Thoracic aorta (tissue), 2 donors: ENCODE measurements at regions not wholly inside any gene's neighbourhood (a gene's known extent, or its start where the extent isn't known, plus 50 kb on each side); places are given as distances from the start of the nearest gene placed in this dataset.

Experiments
- ATAC-seq: fragments of 150-250 bp; one replicate; pipeline ENCODE4 v1.8.0; 2017; ENCODE audit warnings: low read depth; ENCODE audit not compliant: insufficient number of reproducible peaks, low FRiP score
- DNase-seq: peaks from one replicate; pipeline ENCODE4 v3.0.0-alpha.2; 2020; ENCODE audit warnings: low spot score
- H3K27ac ChIP-seq, 2 donors: fragments of 200-600 bp; sonication (generic); 1 replicate in 1 of 2; 2 replicates in 1 of 2; pipeline ENCODE4 v1.5.1; 2016; ENCODE audit warnings: mild to moderate bottlenecking in 2 of 2, moderate library complexity in 2 of 2
- H3K27me3 ChIP-seq: fragments of 200-600 bp; sonication (generic); replicated peaks from 2 replicates; pipeline ENCODE4 v1.6.0; 2016; ENCODE audit warnings: mild to moderate bottlenecking; ENCODE audit not compliant: insufficient read depth
- H3K36me3 ChIP-seq: fragments of 200-600 bp; sonication (generic); one replicate; pipeline ENCODE4 v1.5.1; 2016
- H3K4me1 ChIP-seq, 2 donors: fragments of 200-600 bp; sonication (generic); 1 replicate in 1 of 2; 2 replicates in 1 of 2; pipeline versions ENCODE4 v1.5.1 to v1.6.0; 2016; ENCODE audit warnings: low read depth in 2 of 2, mild to moderate bottlenecking in 1 of 2; ENCODE audit not compliant: control insufficient read depth in 1 of 2
- H3K4me3 ChIP-seq: fragments of 200-600 bp; sonication (generic); 2 replicates; pipeline ENCODE4 v1.5.1; 2016; ENCODE audit warnings: mild to moderate bottlenecking
- H3K9me3 ChIP-seq: fragments of 200-600 bp; sonication (generic); 2 replicates; pipeline ENCODE4 v1.5.1; 2016
- TF ChIP-seq, protein P1 (sequence below): fragments of 200-600 bp; sonication (generic); IDR thresholded peaks from one replicate; pipeline ENCODE4 v1.5.1; 2019; ENCODE audit warnings: antibody characterized with exemption

DNA sequence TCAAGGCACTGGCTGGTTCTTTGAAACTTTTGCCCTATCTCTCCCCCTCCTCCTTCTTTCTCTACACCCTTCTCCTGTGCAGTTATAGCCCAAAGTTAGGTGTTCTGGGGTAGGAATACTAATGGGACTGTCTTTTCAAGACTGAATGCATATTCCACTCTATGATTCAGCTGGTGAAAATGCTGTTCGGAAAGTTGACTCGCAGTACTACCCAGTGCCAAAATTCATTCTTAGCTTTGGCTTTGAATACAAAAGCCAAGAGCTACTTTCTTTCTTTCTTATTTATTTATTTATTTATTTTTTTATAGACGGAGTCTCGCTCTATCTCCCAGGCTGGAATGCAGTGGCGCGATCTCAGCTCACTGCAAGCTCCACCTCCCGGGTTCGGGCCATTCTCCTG, 249.2 kb downstream of the ETNK1 start:
- no peak overlapping the region for H3K4me3 ChIP-seq
- ATAC-seq, result peak; percentile 84
- DNase-seq, result no peak
- H3K27me3 ChIP-seq, result no peaks in the 10 kb centered on the region
- no peaks in the 10 kb centered on the region for H3K36me3 ChIP-seq
- H3K9me3 ChIP-seq, result no peaks in the 10 kb centered on the region
- no peak overlapping the region for H3K27ac ChIP-seq
- TF ChIP-seq, protein P1, sequence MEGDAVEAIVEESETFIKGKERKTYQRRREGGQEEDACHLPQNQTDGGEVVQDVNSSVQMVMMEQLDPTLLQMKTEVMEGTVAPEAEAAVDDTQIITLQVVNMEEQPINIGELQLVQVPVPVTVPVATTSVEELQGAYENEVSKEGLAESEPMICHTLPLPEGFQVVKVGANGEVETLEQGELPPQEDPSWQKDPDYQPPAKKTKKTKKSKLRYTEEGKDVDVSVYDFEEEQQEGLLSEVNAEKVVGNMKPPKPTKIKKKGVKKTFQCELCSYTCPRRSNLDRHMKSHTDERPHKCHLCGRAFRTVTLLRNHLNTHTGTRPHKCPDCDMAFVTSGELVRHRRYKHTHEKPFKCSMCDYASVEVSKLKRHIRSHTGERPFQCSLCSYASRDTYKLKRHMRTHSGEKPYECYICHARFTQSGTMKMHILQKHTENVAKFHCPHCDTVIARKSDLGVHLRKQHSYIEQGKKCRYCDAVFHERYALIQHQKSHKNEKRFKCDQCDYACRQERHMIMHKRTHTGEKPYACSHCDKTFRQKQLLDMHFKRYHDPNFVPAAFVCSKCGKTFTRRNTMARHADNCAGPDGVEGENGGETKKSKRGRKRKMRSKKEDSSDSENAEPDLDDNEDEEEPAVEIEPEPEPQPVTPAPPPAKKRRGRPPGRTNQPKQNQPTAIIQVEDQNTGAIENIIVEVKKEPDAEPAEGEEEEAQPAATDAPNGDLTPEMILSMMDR, result no peak
- no peaks in the 10 kb centered on the region for H3K4me1 ChIP-seq

DNA sequence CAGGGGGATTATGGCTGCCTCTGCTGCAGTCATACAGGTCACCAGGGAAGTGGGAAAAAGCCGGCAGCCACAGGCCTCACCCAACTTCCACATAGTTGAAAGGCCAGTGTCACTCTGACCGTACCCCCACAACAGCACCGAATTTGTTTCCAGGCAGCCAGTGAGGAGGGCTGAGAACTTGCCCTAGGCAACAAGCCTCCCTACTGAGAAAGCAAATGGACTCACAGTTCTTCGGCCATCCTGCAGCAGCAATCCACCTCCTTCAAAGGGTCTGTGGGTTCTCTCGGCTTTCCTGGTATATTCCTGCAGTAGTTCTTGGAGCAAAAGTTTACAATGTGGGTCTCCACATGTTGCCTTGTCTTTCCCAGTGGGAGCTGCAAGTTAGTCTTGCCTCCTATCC, 251.3 kb downstream of the ETNK1 start:
- TF ChIP-seq, protein P1, result no peak
- no peak overlapping the region for H3K4me3 ChIP-seq
- H3K27me3 ChIP-seq, result no peaks in the 10 kb centered on the region

DNA sequence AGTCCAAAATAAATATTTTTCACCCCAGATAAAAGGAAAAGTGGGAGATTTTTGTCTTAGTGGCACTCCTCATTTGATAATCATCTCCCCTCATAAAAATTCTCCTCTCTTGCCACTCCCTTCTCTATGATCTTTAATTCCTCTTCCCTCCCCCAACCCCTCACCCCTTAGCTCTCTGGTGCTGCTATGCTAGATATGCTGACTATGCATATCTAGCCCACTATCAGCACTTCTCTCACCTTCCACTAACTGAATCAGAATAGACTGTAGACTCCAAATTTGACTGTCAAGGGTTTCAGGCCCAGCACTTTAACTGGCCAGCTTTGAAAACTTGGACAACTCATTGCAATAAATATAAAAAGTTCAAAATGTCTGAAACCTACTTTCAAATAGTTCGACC, 254.2 kb downstream of the ETNK1 start:
- H3K36me3 ChIP-seq, result no peaks in the 10 kb centered on the region
- H3K9me3 ChIP-seq, result no peaks in the 10 kb centered on the region
- H3K4me3 ChIP-seq, result no peak overlapping the region
- H3K27ac ChIP-seq, result no peak overlapping the region
- DNase-seq (no peak), ATAC-seq (no peak)
- H3K4me1 ChIP-seq, result no peaks in the 10 kb centered on the region
- no peaks in the 10 kb centered on the region for H3K27me3 ChIP-seq
- TF ChIP-seq, protein P1, result no peak

More for the DNA sequence above, 251.3 kb downstream of the ETNK1 start:
- no peak for ATAC-seq
- Histone ChIP-seq H3K4me1 (no peaks in the 10 kb centered on the region), H3K36me3 (no peaks in the 10 kb centered on the region), H3K27ac (no peak overlapping the region), H3K9me3 (no peaks in the 10 kb centered on the region)
- DNase-seq, result no peak

DNA sequence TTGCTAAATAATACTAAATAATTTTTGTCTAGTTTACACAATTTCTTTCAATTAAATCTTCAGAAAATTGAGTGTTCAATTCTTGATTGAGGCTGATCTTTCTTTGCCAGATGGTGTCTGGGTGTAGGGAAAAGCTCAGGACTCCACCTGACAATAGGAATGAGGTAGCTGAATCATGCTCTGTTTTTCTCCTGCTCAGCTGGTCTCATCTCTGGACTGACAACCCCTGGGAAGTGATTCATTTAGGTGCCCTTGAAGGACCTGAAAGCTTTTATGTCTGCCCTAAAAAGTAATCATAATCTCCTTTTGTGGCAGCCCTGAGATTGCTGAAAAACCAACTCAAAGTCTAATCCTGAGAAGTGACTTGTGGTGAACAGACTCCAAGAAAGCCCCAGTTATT, 255.4 kb downstream of the ETNK1 start:
- Histone ChIP-seq H3K27me3 (no peaks in the 10 kb centered on the region), H3K9me3 (no peaks in the 10 kb centered on the region), H3K4me1 (no peaks in the 10 kb centered on the region), H3K4me3 (no peak overlapping the region), H3K27ac (no peak overlapping the region), H3K36me3 (no peaks in the 10 kb centered on the region)
- TF ChIP-seq, protein P1, result no peak
- ATAC-seq (no peak), DNase-seq (no peak)

DNA sequence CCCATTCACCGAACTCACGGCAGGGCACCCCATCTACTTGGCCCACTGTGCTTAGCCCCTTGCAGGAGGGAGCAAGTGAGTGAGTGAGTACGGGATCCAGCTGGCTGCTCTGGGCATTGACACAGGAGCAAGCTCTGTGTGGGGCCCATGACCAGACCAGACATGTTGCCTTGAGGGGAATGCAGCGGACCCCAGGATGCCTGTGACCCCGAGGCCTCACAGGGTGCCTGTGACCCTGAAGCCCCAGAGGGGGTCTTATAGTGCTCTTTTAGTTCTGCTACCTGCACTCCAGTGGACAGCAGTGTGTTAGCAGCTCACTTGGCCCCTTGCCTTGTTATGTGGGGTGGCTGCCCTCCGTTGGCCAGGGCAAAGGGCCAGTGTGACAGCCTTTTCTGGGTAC, 255.8 kb downstream of the ETNK1 start:
- H3K4me3 ChIP-seq, result no peak overlapping the region
- H3K9me3 ChIP-seq, result no peaks in the 10 kb centered on the region
- H3K4me1 ChIP-seq, result no peaks in the 10 kb centered on the region
- TF ChIP-seq, protein P1, result no peak
- ATAC-seq (no peak), DNase-seq (no peak)
- no peaks in the 10 kb centered on the region for H3K36me3 ChIP-seq
- no peaks in the 10 kb centered on the region for H3K27me3 ChIP-seq
- no peak overlapping the region for H3K27ac ChIP-seq
